ENCODE measurements at regions not wholly inside any gene's neighbourhood (a gene's known extent, or its start where the extent isn't known, plus 50 kb on each side); places are given as distances from the start of the nearest gene placed in this dataset.

GRCh38 chr11:87432022-87432421, 394.3 kb downstream of the TMEM135 start:
- H3K4me3 ChIP-seq (ENCODE audit: low read depth, low read length) = no peak overlapping the region
- ChIA-PET CTCF (interaction anchor here (0.8 to 4.0 kb wide), 5 partner anchors 9 to 80 kb away, joined by 3 to 20 read pairs (median 4); no protein-coding TSS in a partner anchor), POLR2A (interaction anchor here (0.6 to 1.5 kb wide), 4 partner anchors 9 to 999 kb away, joined by 3 to 5 read pairs (median 4); no protein-coding TSS in a partner anchor)
- no peaks in the 10 kb centered on the region for H3K27me3 ChIP-seq (ENCODE audit: control insufficient read depth, insufficient read depth, low read length)
- H3K36me3 ChIP-seq (ENCODE audit: control insufficient read depth, insufficient read depth, low read length) = no peaks in the 10 kb centered on the region
- no peak for TF ChIP-seq CTCF (IDR thresholded peaks at IDR 0.05; ENCODE audit: insufficient read depth, low read depth, low read length)
- peak; percentile 88 for DNase-seq (ENCODE audit: low read depth)

- no peaks in the 10 kb centered on the region for H3K36me3 ChIP-seq (ENCODE audit: control insufficient read depth, insufficient read depth, low read length)
- CTCF ChIA-PET = interaction anchor here (0.8 to 4.0 kb wide), 3 partner anchors 9 to 14 kb away, joined by 3 to 20 read pairs (median 4); no protein-coding TSS in a partner anchor
- no peak overlapping the region for H3K4me3 ChIP-seq (ENCODE audit: low read depth, low read length)
- H3K27me3 ChIP-seq (ENCODE audit: control insufficient read depth, insufficient read depth, low read length) = no peaks in the 10 kb centered on the region
- no peak for TF ChIP-seq CTCF (IDR thresholded peaks at IDR 0.05; ENCODE audit: insufficient read depth, low read depth, low read length)
- DNase-seq (ENCODE audit: low read depth) = no peak
- POLR2A ChIA-PET = interaction anchor here (1.1 to 1.5 kb wide), 2 partner anchors 9 to 14 kb away, joined by 4 to 5 read pairs; no protein-coding TSS in a partner anchor
These were observed 393.7 kb downstream of the TMEM135 start for GRCh38 chr11:87431392-87431791.

GRCh38 chr11:87430821-87431220, 393.1 kb downstream of the TMEM135 start:
- Histone ChIP-seq H3K36me3 (ENCODE audit: control insufficient read depth, insufficient read depth, low read length) (no peaks in the 10 kb centered on the region), H3K4me3 (ENCODE audit: low read depth, low read length) (no peak overlapping the region), H3K27me3 (ENCODE audit: control insufficient read depth, insufficient read depth, low read length) (no peaks in the 10 kb centered on the region)
- ChIA-PET CTCF (interaction anchor here (0.9 to 4.0 kb wide), 2 partner anchors 9 to 1049 kb away, joined by 3 to 20 read pairs; no protein-coding TSS in a partner anchor), POLR2A (interaction anchor here (1.5 kb wide), 1 partner anchor 14 kb away, joined by 4 read pairs; no protein-coding TSS in a partner anchor)
- no peak for TF ChIP-seq CTCF (IDR thresholded peaks at IDR 0.05; ENCODE audit: insufficient read depth, low read depth, low read length)
- DNase-seq (ENCODE audit: low read depth) = no peak

GRCh38 chr11:87429996-87430395, 392.3 kb downstream of the TMEM135 start:
- TF ChIP-seq CTCF (IDR thresholded peaks at IDR 0.05; ENCODE audit: insufficient read depth, low read depth, low read length) = no peak
- ChIA-PET CTCF (interaction anchor here (0.7 to 1.0 kb wide), 3 partner anchors 9 to 1050 kb away, joined by 3 to 4 read pairs (median 3); no protein-coding TSS in a partner anchor), POLR2A (no interaction called here)
- DNase-seq (ENCODE audit: low read depth) = no peak
- Histone ChIP-seq H3K4me3 (ENCODE audit: low read depth, low read length) (no peak overlapping the region), H3K36me3 (ENCODE audit: control insufficient read depth, insufficient read depth, low read length) (no peaks in the 10 kb centered on the region), H3K27me3 (ENCODE audit: control insufficient read depth, insufficient read depth, low read length) (no peaks in the 10 kb centered on the region)

GRCh38 chr11:87428266-87428665, 390.5 kb downstream of the TMEM135 start:
- no peak overlapping the region for H3K4me3 ChIP-seq (ENCODE audit: low read depth, low read length)
- no peak for DNase-seq (ENCODE audit: low read depth)
- TF ChIP-seq CTCF (IDR thresholded peaks at IDR 0.05; ENCODE audit: insufficient read depth, low read depth, low read length) = no peak
- ChIA-PET CTCF (interaction anchor here (0.8 to 1.3 kb wide), 2 partner anchors 10 to 75 kb away, joined by 3 read pairs; no protein-coding TSS in a partner anchor), POLR2A (interaction anchor here (0.5 to 0.6 kb wide), 2 partner anchors 9 to 12 kb away, joined by 3 to 4 read pairs; no protein-coding TSS in a partner anchor)
- no peaks in the 10 kb centered on the region for H3K36me3 ChIP-seq (ENCODE audit: control insufficient read depth, insufficient read depth, low read length)
- H3K27me3 ChIP-seq (ENCODE audit: control insufficient read depth, insufficient read depth, low read length) = no peaks in the 10 kb centered on the region
